HepG2 (cell line): ENCODE measurements at regions not wholly inside any gene's neighbourhood (a gene's known extent, or its start where the extent isn't known, plus 50 kb on each side); places are given as distances from the start of the nearest gene placed in this dataset.

Experiments used
- ATAC-seq: fragments of 200-7000 bp; cut with Tn5 transposase; 3 replicates; pipeline ENCODE4 v1.9.1; 2020; ENCODE audit warnings: mild to moderate bottlenecking, moderate library complexity
- BruUV-seq: library from RNA; stranded (reverse); fragments of 400-500 nt; replicated peaks from 2 replicates; lab custom pipeline; 2021; lab: Mats Ljungman, UMichigan
- CTCF ChIA-PET: fragments of 300-600 bp; formaldehyde crosslinking; extraction: SDS; loops from one replicate; lab custom pipeline; 2021; ENCODE audit warnings: low total read pairs, inconsistent platforms, low intra/inter-chr PET ratio; lab: Yijun Ruan, JAX
- POLR2A ChIA-PET: fragments of 350-600 bp; sonication (Branson Sonifier 250); formaldehyde crosslinking; loops from one replicate; lab custom pipeline; 2020; ENCODE audit warnings: antibody characterized with exemption, inconsistent platforms; lab: Yijun Ruan, JAX
- DNase-seq: peaks from one replicate; pipeline ENCODE4 v3.0.0-alpha.2; 2015; ENCODE audit warnings: low spot score
- FAIRE-seq: peaks from 3 replicates; lab custom pipeline; 2011; peaks lifted over from hg19 to GRCh38; lab: Jason Lieb, UNC
- H2AFZ ChIP-seq: one replicate; pipeline ENCODE4 v1.6.1; 2011; ENCODE audit warnings: low read length, inconsistent platforms
- H3K27ac ChIP-seq: fragments of 300-600 bp; 3 replicates; pipeline ENCODE4 v1.8.0; 2011; ENCODE audit warnings: mixed run types, mild to moderate bottlenecking, mixed read lengths, low read length, inconsistent platforms; ENCODE audit not compliant: insufficient read depth; ENCODE audit errors: extremely low read length
- H3K27me3 ChIP-seq, 2 experiments: fragments of 200-600 bp in 1 of 2; 2 replicates in 1 of 2; 3 replicates in 1 of 2; pipeline versions ENCODE4 v1.6.0 to v1.8.0; 2011; ENCODE audit warnings: low read length in 2 of 2, mild to moderate bottlenecking in 2 of 2, moderate library complexity in 2 of 2, inconsistent platforms in 1 of 2; ENCODE audit not compliant: insufficient read depth in 2 of 2, control insufficient read depth in 1 of 2
- H3K36me3 ChIP-seq, 2 experiments: fragments of 200-600 bp in 1 of 2; replicated peaks in 1 of 2; 2 replicates in 1 of 2; 3 replicates in 1 of 2; pipeline versions ENCODE4 v1.5.1 to v1.8.0; 2011; ENCODE audit warnings: low read length in 2 of 2, inconsistent platforms in 1 of 2; ENCODE audit not compliant: insufficient read depth in 2 of 2, control insufficient read depth in 1 of 2
- H3K4me1 ChIP-seq: 2 replicates; pipeline ENCODE4 v1.5.1; 2012; ENCODE audit warnings: low read length, inconsistent platforms; ENCODE audit not compliant: insufficient read depth
- H3K4me2 ChIP-seq: 2 replicates; pipeline ENCODE4 v1.6.0; 2011; ENCODE audit warnings: low read depth, low read length, inconsistent platforms
- H3K4me3 ChIP-seq, 3 experiments: fragments of 200-600 bp in 1 of 3; sonication (generic), shearing (Covaris generic) in 1 of 3; replicated peaks in 1 of 3; 2 replicates each; pipeline ENCODE4 v1.5.1; 2011 to 2016; ENCODE audit warnings: low read length in 3 of 3, inconsistent platforms in 2 of 3, low read depth in 2 of 3, mild to moderate bottlenecking in 2 of 3, control low read depth in 1 of 3, mixed read lengths in 1 of 3; ENCODE audit not compliant: insufficient read depth in 1 of 3
- H3K79me2 ChIP-seq: one replicate; pipeline ENCODE4 v1.6.1; 2011; ENCODE audit warnings: low read length, inconsistent platforms; ENCODE audit not compliant: insufficient read depth
- H3K9ac ChIP-seq: 2 replicates; pipeline ENCODE4 v1.6.0; 2011; ENCODE audit warnings: mild to moderate bottlenecking, low read depth, low read length, inconsistent platforms; ENCODE audit not compliant: insufficient read depth
- H3K9me3 ChIP-seq: 2 replicates; pipeline ENCODE4 v1.5.1; 2012; ENCODE audit warnings: mild to moderate bottlenecking, low read length
- H4K20me1 ChIP-seq: 2 replicates; pipeline ENCODE4 v1.6.0; 2011; ENCODE audit warnings: inconsistent platforms, mild to moderate bottlenecking, low read length, moderate library complexity; ENCODE audit not compliant: insufficient read depth
- EED ChIP-seq: sonication (generic); formaldehyde crosslinking; IDR thresholded peaks from 2 replicates; pipeline ENCODE4 v1.5.0; 2020; ENCODE audit warnings: mild to moderate bottlenecking, missing genetic modification reagents
- HINFP ChIP-seq: sonication (generic); formaldehyde crosslinking; IDR thresholded peaks from 2 replicates; pipeline ENCODE4 v1.4.0; 2020; ENCODE audit warnings: low read depth, mild to moderate bottlenecking, missing genetic modification reagents
- KDM5A ChIP-seq: fragments of 200-600 bp; sonication (generic); IDR thresholded peaks from 2 replicates; pipeline ENCODE4 v1.7.0; 2018; ENCODE audit warnings: antibody characterized with exemption, mild to moderate bottlenecking, low read length, borderline replicate concordance
- MIXL1 ChIP-seq: IDR thresholded peaks from 2 replicates; pipeline ENCODE4 v1.6.1; 2016
- NR0B2 ChIP-seq: sonication (generic); formaldehyde crosslinking; IDR thresholded peaks from 2 replicates; pipeline ENCODE4 v1.4.0; 2020; ENCODE audit warnings: mild to moderate bottlenecking, missing genetic modification reagents
- NR2C2 ChIP-seq: sonication (generic); formaldehyde crosslinking; IDR thresholded peaks from 2 replicates; pipeline ENCODE4 v1.4.0; 2020; ENCODE audit warnings: missing genetic modification reagents, mild to moderate bottlenecking, moderate library complexity, borderline replicate concordance
- RBFOX2 ChIP-seq: fragments of 200-400 bp; formaldehyde crosslinking; IDR thresholded peaks from 2 replicates; pipeline ENCODE4 v1.6.1; 2017; ENCODE audit warnings: low read depth, mild to moderate bottlenecking, low read length
- TOE1 ChIP-seq: sonication (generic); formaldehyde crosslinking; IDR thresholded peaks from 2 replicates; pipeline ENCODE4 v1.4.0; 2020; ENCODE audit warnings: mild to moderate bottlenecking, missing genetic modification reagents
- XRCC5 ChIP-seq: fragments of 200-400 bp; formaldehyde crosslinking; optimal IDR thresholded peaks from 2 replicates; pipeline ENCODE3; 2017; ENCODE audit warnings: mild to moderate bottlenecking, low read length
- ZBTB34 ChIP-seq: sonication (generic); formaldehyde crosslinking; IDR thresholded peaks from 2 replicates; pipeline ENCODE4 v1.8.0; 2022; ENCODE audit warnings: mild to moderate bottlenecking, missing genetic modification reagents
- ZNF432 ChIP-seq: sonication (generic); formaldehyde crosslinking; IDR thresholded peaks from 2 replicates; pipeline ENCODE4 v1.5.0; 2020; ENCODE audit warnings: missing genetic modification reagents, mild to moderate bottlenecking, borderline replicate concordance
- ZNF530 ChIP-seq: sonication (generic); formaldehyde crosslinking; IDR thresholded peaks from 2 replicates; pipeline ENCODE4 v1.5.0; 2020; ENCODE audit warnings: low read depth, mild to moderate bottlenecking, missing genetic modification reagents
- ZNF543 ChIP-seq: sonication (generic); formaldehyde crosslinking; IDR thresholded peaks from 2 replicates; pipeline ENCODE4 v1.4.0; 2020; ENCODE audit warnings: mild to moderate bottlenecking, missing genetic modification reagents
- ZNF569 ChIP-seq: sonication (generic); formaldehyde crosslinking; IDR thresholded peaks from 2 replicates; pipeline ENCODE4 v1.5.0; 2020; ENCODE audit warnings: mild to moderate bottlenecking, missing genetic modification reagents, moderate library complexity, borderline replicate concordance
- ZNF713 ChIP-seq: sonication (generic); formaldehyde crosslinking; IDR thresholded peaks from 2 replicates; pipeline ENCODE4 v1.4.0; 2020; ENCODE audit warnings: mild to moderate bottlenecking, missing genetic modification reagents
- ZNF761 ChIP-seq: sonication (generic); formaldehyde crosslinking; conservative IDR thresholded peaks from 2 replicates; pipeline ENCODE4 v1.4.0; 2020; ENCODE audit warnings: mild to moderate bottlenecking, missing genetic modification reagents
- ZNF792 ChIP-seq: IDR thresholded peaks from 2 replicates; pipeline ENCODE4 v1.6.1; 2016
- WGBS: methylation state at CpG from one replicate; pipeline ENCODE4 v1.1.6; 2017; ENCODE audit warnings: low lambda C conversion rate; 5-methylcytosine and 5-hydroxymethylcytosine counted together
- in situ Hi-C: cut with HindIII; loops from 2 replicates; pipeline ENCODE4 v1.10.0; 2017; ENCODE audit warnings: low pct_unique_long_range_greater_than_20kb; ENCODE audit not compliant: extremely low pct_ligation_motif_present
- intact Hi-C: fragments of 100-400 bp; cut with micrococcal nuclease; formaldehyde crosslinking; loops from one replicate; pipeline ENCODE4 v1.10.0; 2022; ENCODE audit not compliant: unreplicated experiment
- TF ChIP-seq, protein P1 (sequence below): sonication (generic); formaldehyde crosslinking; IDR thresholded peaks from 2 replicates; pipeline ENCODE4 v1.4.0; 2020; ENCODE audit warnings: missing genetic modification reagents, borderline replicate concordance
- TF ChIP-seq, protein P2 (sequence below): sonication (generic); formaldehyde crosslinking; conservative IDR thresholded peaks from 2 replicates; pipeline ENCODE4 v1.4.0; 2020; ENCODE audit warnings: missing genetic modification reagents

- TF ChIP-seq MIXL1 (CRISPR knock-in tag): no peak
- TF ChIP-seq, all 625 proteins: peak for 0
These were observed 170.1 kb upstream of the UBE3A start (continued) for GRCh38 chr15:25608926-25609325.

- ATAC-seq: no peak
- Histone ChIP-seq H3K4me3 (no peak overlapping the region), H3K27me3 (no peaks in the 10 kb centered on the region; a peak in 1 of 5 replicates), H3K9me3 (peaks cover 15% of the 10 kb centered on the region), H3K79me2 (no peaks in the 10 kb centered on the region), H3K4me2 (no peak overlapping the region), H3K27ac (no peak overlapping the region), H4K20me1 (no peaks in the 10 kb centered on the region), H2AFZ (no peak overlapping the region)
- 0% methylated on average over 1 of the region's 1 CpG for WGBS
- ChIA-PET POLR2A (no interaction called here), CTCF (no interaction called here)
- BruUV-seq: no TSS peak
- no peak for FAIRE-seq
- TF ChIP-seq ZNF432 (no peak), ZNF713 (CRISPR knock-in tag) (no peak), NR0B2 (CRISPR knock-in tag) (no peak), NR2C2 (CRISPR knock-in tag) (no peak), TOE1 (CRISPR knock-in tag) (no peak), ZNF792 (no peak), RBFOX2 (no peak), ZNF530 (no peak), ZNF569 (CRISPR knock-in tag) (no peak), KDM5A (no peak), EED (no peak), ZNF543 (no peak), ZNF761 (CRISPR knock-in tag) (no peak), ZBTB34 (no peak), HINFP (no peak), XRCC5 (no peak)
- TF ChIP-seq, protein P1, sequence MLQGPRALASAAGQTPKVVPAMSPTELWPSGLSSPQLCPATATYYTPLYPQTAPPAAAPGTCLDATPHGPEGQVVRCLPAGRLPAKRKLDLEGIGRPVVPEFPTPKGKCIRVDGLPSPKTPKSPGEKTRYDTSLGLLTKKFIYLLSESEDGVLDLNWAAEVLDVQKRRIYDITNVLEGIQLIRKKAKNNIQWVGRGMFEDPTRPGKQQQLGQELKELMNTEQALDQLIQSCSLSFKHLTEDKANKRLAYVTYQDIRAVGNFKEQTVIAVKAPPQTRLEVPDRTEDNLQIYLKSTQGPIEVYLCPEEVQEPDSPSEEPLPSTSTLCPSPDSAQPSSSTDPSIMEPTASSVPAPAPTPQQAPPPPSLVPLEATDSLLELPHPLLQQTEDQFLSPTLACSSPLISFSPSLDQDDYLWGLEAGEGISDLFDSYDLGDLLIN: no peak
- TF ChIP-seq, protein P2, sequence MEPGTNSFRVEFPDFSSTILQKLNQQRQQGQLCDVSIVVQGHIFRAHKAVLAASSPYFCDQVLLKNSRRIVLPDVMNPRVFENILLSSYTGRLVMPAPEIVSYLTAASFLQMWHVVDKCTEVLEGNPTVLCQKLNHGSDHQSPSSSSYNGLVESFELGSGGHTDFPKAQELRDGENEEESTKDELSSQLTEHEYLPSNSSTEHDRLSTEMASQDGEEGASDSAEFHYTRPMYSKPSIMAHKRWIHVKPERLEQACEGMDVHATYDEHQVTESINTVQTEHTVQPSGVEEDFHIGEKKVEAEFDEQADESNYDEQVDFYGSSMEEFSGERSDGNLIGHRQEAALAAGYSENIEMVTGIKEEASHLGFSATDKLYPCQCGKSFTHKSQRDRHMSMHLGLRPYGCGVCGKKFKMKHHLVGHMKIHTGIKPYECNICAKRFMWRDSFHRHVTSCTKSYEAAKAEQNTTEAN (CRISPR knock-in tag): no peak
- TF ChIP-seq, all 625 proteins: peak for 0
- no peaks in the 10 kb centered on the region for H3K4me1 ChIP-seq
- no peak for DNase-seq
- H3K36me3 ChIP-seq: no peaks in the 10 kb centered on the region
- H3K9ac ChIP-seq: no peak overlapping the region
- in situ Hi-C loops: no loop called here
- intact Hi-C loops: no loop called here
These were observed 166.3 kb upstream of the UBE3A start for GRCh38 chr15:25605151-25605550.
